Glutamatergic neuron (in vitro differentiated cells): ENCODE measurements at regions not wholly inside any gene's neighbourhood (a gene's known extent, or its start where the extent isn't known, plus 50 kb on each side); places are given as distances from the start of the nearest gene placed in this dataset.

ENCODE experiments used
- DNase-seq: peaks from one replicate; pipeline ENCODE4 v3.0.0; 2022
- H3K27ac Mint-ChIP-seq: one replicate; pipeline ENCODE4 v1.8.0; 2020; ENCODE audit warnings: mild to moderate bottlenecking, mixed read lengths, inconsistent platforms; ENCODE audit not compliant: unreplicated experiment
- H3K27me3 Mint-ChIP-seq: one replicate; pipeline ENCODE4 v1.8.0; 2020; ENCODE audit warnings: mild to moderate bottlenecking, moderate library complexity, mixed read lengths, inconsistent platforms; ENCODE audit not compliant: unreplicated experiment
- H3K36me3 Mint-ChIP-seq: one replicate; pipeline ENCODE4 v1.8.0; 2020; ENCODE audit warnings: mild to moderate bottlenecking, mixed read lengths, inconsistent platforms; ENCODE audit not compliant: unreplicated experiment
- H3K4me1 Mint-ChIP-seq: one replicate; pipeline ENCODE4 v1.8.0; 2020; ENCODE audit warnings: mild to moderate bottlenecking, low read depth, mixed read lengths, inconsistent platforms; ENCODE audit not compliant: unreplicated experiment
- H3K4me3 Mint-ChIP-seq: one replicate; pipeline ENCODE4 v1.8.0; 2020; ENCODE audit warnings: mild to moderate bottlenecking, mixed read lengths, inconsistent platforms; ENCODE audit not compliant: unreplicated experiment
- H3K9me3 Mint-ChIP-seq: one replicate; pipeline ENCODE4 v1.8.0; 2020; ENCODE audit warnings: mild to moderate bottlenecking, moderate library complexity, mixed read lengths, inconsistent platforms; ENCODE audit not compliant: unreplicated experiment
- TF ChIP-seq, protein P1 (sequence below): fragments of 200-600 bp; sonication (generic); IDR thresholded peaks from one replicate; pipeline ENCODE4 v1.5.0; 2021; ENCODE audit not compliant: partially characterized antibody, unreplicated experiment

DNA sequence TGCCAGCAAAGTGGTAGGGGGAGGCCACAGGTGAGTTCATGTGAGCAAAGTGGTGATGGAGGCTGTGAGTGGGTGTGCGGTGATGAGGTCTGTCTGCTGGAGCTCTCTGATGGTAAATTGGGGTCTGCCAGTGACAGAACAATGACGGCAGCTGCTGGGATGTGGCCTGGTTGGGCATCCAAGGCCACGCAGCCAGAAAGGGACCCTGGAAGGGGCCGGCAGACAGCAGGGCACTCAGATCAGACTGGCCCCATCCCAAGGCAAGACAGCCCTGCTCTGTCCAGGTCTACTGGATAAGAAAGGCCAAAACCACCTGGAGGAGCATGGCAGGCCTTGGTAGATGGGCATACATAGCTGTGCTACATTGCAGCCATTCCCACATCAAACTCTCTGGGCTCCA is 412.9 kb upstream of the RGMB start:
- no peaks in the 10 kb centered on the region for H3K9me3 Mint-ChIP-seq
- H3K4me3 Mint-ChIP-seq: no peak overlapping the region
- peaks cover 11% of the 10 kb centered on the region for H3K4me1 Mint-ChIP-seq
- DNase-seq: no peak
- TF ChIP-seq, protein P1, sequence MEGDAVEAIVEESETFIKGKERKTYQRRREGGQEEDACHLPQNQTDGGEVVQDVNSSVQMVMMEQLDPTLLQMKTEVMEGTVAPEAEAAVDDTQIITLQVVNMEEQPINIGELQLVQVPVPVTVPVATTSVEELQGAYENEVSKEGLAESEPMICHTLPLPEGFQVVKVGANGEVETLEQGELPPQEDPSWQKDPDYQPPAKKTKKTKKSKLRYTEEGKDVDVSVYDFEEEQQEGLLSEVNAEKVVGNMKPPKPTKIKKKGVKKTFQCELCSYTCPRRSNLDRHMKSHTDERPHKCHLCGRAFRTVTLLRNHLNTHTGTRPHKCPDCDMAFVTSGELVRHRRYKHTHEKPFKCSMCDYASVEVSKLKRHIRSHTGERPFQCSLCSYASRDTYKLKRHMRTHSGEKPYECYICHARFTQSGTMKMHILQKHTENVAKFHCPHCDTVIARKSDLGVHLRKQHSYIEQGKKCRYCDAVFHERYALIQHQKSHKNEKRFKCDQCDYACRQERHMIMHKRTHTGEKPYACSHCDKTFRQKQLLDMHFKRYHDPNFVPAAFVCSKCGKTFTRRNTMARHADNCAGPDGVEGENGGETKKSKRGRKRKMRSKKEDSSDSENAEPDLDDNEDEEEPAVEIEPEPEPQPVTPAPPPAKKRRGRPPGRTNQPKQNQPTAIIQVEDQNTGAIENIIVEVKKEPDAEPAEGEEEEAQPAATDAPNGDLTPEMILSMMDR: no peak
- H3K27me3 Mint-ChIP-seq: peaks cover 2% of the 10 kb centered on the region
- no peak overlapping the region for H3K27ac Mint-ChIP-seq
- H3K36me3 Mint-ChIP-seq: peaks cover 3% of the 10 kb centered on the region

DNA sequence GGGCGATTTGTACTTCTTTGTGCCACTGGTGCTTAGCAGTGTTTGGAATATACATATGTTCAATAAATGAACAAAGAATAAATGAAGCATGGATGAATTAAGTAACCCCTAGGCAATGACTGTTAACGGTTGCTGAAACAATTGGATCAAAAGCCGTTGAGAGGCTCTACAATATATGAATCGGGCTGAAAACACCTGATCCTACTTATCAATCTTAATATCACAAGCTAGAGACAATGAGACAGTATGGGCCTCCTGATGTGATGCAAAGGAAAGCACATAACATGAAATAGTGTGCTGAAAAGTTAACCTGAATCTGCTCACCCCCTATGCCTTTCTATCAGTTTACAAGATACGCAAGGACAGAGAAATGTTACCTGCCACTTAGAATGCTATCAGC is 410.3 kb upstream of the RGMB start:
- TF ChIP-seq, protein P1: no peak
- H3K27ac Mint-ChIP-seq: no peak overlapping the region

DNA sequence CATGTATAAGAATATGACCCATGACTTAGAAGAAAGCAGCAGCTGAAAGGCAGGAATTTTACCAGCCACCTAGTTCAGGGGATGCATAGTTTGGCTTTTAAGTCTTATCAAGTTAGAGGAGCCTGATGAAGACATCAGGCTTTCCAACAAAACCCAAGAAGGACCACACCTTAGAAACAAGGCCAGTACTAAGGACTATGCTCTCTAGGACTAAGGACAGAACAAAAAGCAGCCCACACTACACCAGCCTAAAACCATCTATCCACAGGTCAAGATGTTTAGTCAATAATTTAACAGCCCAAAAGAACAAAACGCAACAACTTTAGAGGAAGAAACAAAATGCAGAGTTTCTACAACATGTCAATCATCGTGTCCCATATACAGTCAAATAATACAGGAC is 408.9 kb upstream of the RGMB start:
- H3K4me1 Mint-ChIP-seq: peaks cover 11% of the 10 kb centered on the region
- DNase-seq: no peak
- H3K27ac Mint-ChIP-seq: no peak overlapping the region
- peaks cover 2% of the 10 kb centered on the region for H3K27me3 Mint-ChIP-seq
- H3K9me3 Mint-ChIP-seq: no peaks in the 10 kb centered on the region
- TF ChIP-seq, protein P1: no peak
- peaks cover 3% of the 10 kb centered on the region for H3K36me3 Mint-ChIP-seq
- no peak overlapping the region for H3K4me3 Mint-ChIP-seq

More for the DNA sequence above, 410.3 kb upstream of the RGMB start:
- Mint-ChIP-seq H3K27me3 (peaks cover 2% of the 10 kb centered on the region), H3K4me1 (peaks cover 11% of the 10 kb centered on the region), H3K36me3 (peaks cover 3% of the 10 kb centered on the region), H3K4me3 (no peak overlapping the region), H3K9me3 (no peaks in the 10 kb centered on the region)
- DNase-seq: no peak

DNA sequence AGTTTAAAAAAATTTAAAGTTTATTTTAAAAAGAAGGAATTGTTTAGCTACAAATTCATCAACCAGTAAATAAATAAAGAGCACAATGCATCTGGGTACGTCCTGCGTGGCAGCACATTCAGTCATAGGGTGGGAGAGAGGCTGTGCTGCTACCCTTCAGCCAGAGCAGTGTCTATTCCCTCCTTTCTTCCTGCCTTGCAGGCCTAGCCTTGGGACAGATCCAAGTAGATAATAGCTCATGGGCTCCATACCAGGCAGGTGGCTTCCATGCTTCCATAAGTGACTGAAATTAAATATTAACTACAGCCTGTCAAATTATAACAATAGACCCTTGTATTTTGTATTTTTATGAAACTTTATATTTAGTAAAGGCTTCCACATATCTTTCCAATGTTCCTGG is 408.3 kb upstream of the RGMB start:
- H3K36me3 Mint-ChIP-seq: peaks cover under 1% of the 10 kb centered on the region
- no peak overlapping the region for H3K4me3 Mint-ChIP-seq
- no peaks in the 10 kb centered on the region for H3K9me3 Mint-ChIP-seq
- H3K27ac Mint-ChIP-seq: no peak overlapping the region
- peaks cover 11% of the 10 kb centered on the region for H3K4me1 Mint-ChIP-seq
- DNase-seq: no peak
- TF ChIP-seq, protein P1: no peak
- peaks cover 2% of the 10 kb centered on the region for H3K27me3 Mint-ChIP-seq

DNA sequence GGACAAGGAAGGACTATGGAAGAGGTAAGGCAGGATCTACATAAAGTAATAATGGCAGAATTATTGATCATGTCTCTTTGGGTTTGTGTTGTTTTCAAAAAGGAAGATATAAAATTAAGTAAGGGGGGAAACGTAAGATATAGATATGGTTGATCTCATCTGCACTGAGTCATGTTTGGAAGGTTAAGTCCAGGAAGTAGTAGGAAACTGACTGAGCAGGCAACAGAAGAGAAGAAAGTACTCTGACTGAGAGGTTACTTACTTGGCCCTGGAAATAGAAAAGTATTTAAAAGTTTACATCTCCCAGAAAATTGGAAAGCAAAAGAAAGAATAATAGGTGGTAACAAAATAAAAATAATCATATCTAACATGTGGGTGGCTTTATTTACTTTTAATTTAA is 405.3 kb upstream of the RGMB start:
- Mint-ChIP-seq H3K27ac (no peak overlapping the region), H3K36me3 (no peaks in the 10 kb centered on the region)
- TF ChIP-seq, protein P1: no peak

More for the DNA sequence above, 405.3 kb upstream of the RGMB start:
- DNase-seq: no peak
- Mint-ChIP-seq H3K27me3 (peaks cover 3% of the 10 kb centered on the region), H3K9me3 (no peaks in the 10 kb centered on the region), H3K4me1 (peaks cover 11% of the 10 kb centered on the region), H3K4me3 (no peak overlapping the region)
